ENCODE measurements at regions not wholly inside any gene's neighbourhood (a gene's known extent, or its start where the extent isn't known, plus 50 kb on each side); places are given as distances from the start of the nearest gene placed in this dataset.

- intact Hi-C loops (cut with DNase I), result no loop called here
- Histone ChIP-seq H3K27ac (no peak overlapping the region), H3K36me3 (no peaks in the 10 kb centered on the region), H3K4me3 (no peak overlapping the region), H3K9ac (ENCODE audit: low read depth in 2 of 2, low read length in 2 of 2) (no peak overlapping the region), H3K9me3 (no peaks in the 10 kb centered on the region), H3K4me1 (no peaks in the 10 kb centered on the region), H3K27me3 (no peaks in the 10 kb centered on the region)
- TF ChIP-seq, protein P1, sequence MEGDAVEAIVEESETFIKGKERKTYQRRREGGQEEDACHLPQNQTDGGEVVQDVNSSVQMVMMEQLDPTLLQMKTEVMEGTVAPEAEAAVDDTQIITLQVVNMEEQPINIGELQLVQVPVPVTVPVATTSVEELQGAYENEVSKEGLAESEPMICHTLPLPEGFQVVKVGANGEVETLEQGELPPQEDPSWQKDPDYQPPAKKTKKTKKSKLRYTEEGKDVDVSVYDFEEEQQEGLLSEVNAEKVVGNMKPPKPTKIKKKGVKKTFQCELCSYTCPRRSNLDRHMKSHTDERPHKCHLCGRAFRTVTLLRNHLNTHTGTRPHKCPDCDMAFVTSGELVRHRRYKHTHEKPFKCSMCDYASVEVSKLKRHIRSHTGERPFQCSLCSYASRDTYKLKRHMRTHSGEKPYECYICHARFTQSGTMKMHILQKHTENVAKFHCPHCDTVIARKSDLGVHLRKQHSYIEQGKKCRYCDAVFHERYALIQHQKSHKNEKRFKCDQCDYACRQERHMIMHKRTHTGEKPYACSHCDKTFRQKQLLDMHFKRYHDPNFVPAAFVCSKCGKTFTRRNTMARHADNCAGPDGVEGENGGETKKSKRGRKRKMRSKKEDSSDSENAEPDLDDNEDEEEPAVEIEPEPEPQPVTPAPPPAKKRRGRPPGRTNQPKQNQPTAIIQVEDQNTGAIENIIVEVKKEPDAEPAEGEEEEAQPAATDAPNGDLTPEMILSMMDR (IDR thresholded peaks at IDR 0.05), result no peak
- DNase-seq, result no peak
Observed at GRCh38 chr16:55146966-55147365, 177.0 kb upstream of the IRX6 start.

- Histone ChIP-seq H3K27me3 (no peaks in the 10 kb centered on the region), H3K4me1 (no peaks in the 10 kb centered on the region), H3K9me3 (no peaks in the 10 kb centered on the region), H3K9ac (ENCODE audit: low read depth in 2 of 2, low read length in 2 of 2) (no peak overlapping the region), H3K4me3 (no peak overlapping the region), H3K36me3 (no peaks in the 10 kb centered on the region), H3K27ac (no peak overlapping the region)
- TF ChIP-seq, protein P1 (IDR thresholded peaks at IDR 0.05), result no peak
- no peak for DNase-seq
- intact Hi-C loops (cut with DNase I), result no loop called here
Observed at GRCh38 chr16:55147396-55147795, 176.6 kb upstream of the IRX6 start.

DNA sequence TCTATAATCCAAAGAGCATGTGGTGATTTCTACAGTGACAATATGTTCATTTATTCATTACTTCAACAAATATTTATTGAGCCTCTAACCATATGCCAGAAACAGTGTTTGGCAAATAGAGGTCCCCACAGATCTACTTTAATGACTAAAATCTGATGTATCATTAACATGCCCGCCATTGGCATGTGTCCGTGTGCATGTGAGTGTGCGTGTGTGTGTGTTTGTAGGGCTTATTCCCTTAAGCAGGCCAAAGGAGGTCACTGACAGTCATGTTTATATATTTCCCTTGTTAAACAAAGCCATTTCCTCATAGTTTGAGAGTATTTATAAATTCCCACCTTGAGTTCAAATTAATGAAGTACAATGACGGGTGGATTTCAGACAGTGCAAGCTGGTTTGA lies 174.4 kb upstream of the IRX6 start:
- Histone ChIP-seq H3K27ac (no peak overlapping the region), H3K27me3 (no peaks in the 10 kb centered on the region), H3K4me1 (no peaks in the 10 kb centered on the region), H3K9ac (ENCODE audit: low read depth in 2 of 2, low read length in 2 of 2) (no peak overlapping the region), H3K9me3 (no peaks in the 10 kb centered on the region), H3K36me3 (no peaks in the 10 kb centered on the region), H3K4me3 (no peak overlapping the region)
- intact Hi-C loops (cut with DNase I), result no loop called here
- DNase-seq, result no peak
- TF ChIP-seq, protein P1 (IDR thresholded peaks at IDR 0.05), result no peak

DNA sequence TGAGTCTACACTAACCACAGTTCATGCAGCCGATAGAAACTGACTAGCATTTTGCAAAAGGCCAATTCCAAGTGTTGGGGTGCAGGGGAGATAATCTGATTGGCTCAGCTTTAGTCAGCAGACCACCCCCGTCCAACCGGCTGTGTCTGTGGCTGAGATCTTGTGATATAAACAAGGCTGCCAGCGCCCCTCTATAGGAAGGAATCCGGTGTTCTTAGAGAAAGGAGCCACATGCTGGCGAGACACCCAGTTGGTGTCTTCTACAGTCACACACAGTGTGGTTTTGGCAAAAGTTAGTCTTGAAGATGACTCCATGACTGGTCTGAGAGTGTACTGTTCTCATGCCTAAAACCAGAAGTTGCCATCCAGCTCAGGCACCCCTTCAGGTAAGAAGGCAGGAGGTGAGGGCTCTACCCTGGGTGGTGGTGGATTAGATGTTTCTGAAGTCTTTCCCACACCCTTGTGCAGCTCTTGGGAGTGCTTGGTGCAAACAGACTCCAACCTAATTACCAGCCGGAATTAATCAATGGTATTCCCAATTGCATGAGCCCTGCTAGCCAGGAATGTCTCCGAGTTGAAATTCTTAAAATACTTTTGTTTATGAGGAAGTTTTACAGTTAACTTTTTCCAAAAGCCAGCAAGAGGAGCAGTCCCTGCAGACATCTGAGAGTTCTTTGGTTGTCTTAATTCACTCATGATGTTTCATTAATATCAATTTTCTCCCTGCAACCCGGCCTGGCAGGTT lies 172.3 kb upstream of the IRX6 start:
- no peaks in the 10 kb centered on the region for H3K36me3 ChIP-seq
- H3K27ac ChIP-seq, result no peak overlapping the region
- H3K4me3 ChIP-seq, result no peak overlapping the region
- no peaks in the 10 kb centered on the region for H3K4me1 ChIP-seq
- no peak for DNase-seq
- intact Hi-C loops (cut with DNase I), result no loop called here
- no peak overlapping the region for H3K9ac ChIP-seq (ENCODE audit: low read depth in 2 of 2, low read length in 2 of 2)
- TF ChIP-seq, protein P1 (IDR thresholded peaks at IDR 0.05), result no peak
- no peaks in the 10 kb centered on the region for H3K27me3 ChIP-seq
- H3K9me3 ChIP-seq, result no peaks in the 10 kb centered on the region

GRCh38 chr16:55152875-55153390 lies 171.1 kb upstream of the IRX6 start:
- no peaks in the 10 kb centered on the region for H3K9me3 ChIP-seq
- no peak overlapping the region for H3K9ac ChIP-seq (ENCODE audit: low read depth in 2 of 2, low read length in 2 of 2)
- no peak overlapping the region for H3K27ac ChIP-seq
- no peaks in the 10 kb centered on the region for H3K36me3 ChIP-seq
- no peaks in the 10 kb centered on the region for H3K27me3 ChIP-seq
- intact Hi-C loops (cut with DNase I), result no loop called here
- no peak for DNase-seq
- H3K4me1 ChIP-seq, result no peaks in the 10 kb centered on the region
- TF ChIP-seq, protein P1 (IDR thresholded peaks at IDR 0.05), result no peak
- H3K4me3 ChIP-seq, result no peak overlapping the region
